GM23338 (cell line): ENCODE measurements at regions not wholly inside any gene's neighbourhood (a gene's known extent, or its start where the extent isn't known, plus 50 kb on each side); places are given as distances from the start of the nearest gene placed in this dataset.

Source experiments
- ATAC-seq: fragments of 200-7000 bp; cut with Tn5 transposase; 3 replicates; pipeline ENCODE4 v1.9.1; 2020
- DNase-seq: peaks from one replicate; pipeline ENCODE4 v3.0.0-alpha.2; 2015; ENCODE audit warnings: low spot score
- H2AFZ ChIP-seq: fragments of 200-600 bp; sonication (generic); 2 replicates; pipeline ENCODE4 v1.8.0; 2016; ENCODE audit warnings: antibody characterized with exemption, mild to moderate bottlenecking, moderate library complexity
- H3F3A ChIP-seq: fragments of 200-600 bp; sonication (generic); replicated peaks from 2 replicates; pipeline ENCODE4 v1.8.0; 2017; ENCODE audit warnings: antibody characterized with exemption, mixed run types, low read depth
- H3K27ac ChIP-seq: fragments of 200-600 bp; sonication (generic); 2 replicates; pipeline ENCODE4 v1.6.1; 2016; ENCODE audit warnings: low read depth
- H3K27me3 ChIP-seq: fragments of 200-600 bp; sonication (generic); 2 replicates; pipeline ENCODE4 v1.8.0; 2016; ENCODE audit warnings: mild to moderate bottlenecking, mixed run types, moderate library complexity; ENCODE audit not compliant: insufficient read depth
- H3K36me3 ChIP-seq: fragments of 200-600 bp; sonication (generic); 2 replicates; pipeline ENCODE4 v1.8.0; 2016; ENCODE audit warnings: mild to moderate bottlenecking; ENCODE audit not compliant: insufficient read depth
- H3K4me1 ChIP-seq: fragments of 200-600 bp; sonication (generic); 2 replicates; pipeline ENCODE4 v1.8.0; 2016; ENCODE audit warnings: mild to moderate bottlenecking, moderate library complexity; ENCODE audit not compliant: insufficient read depth
- H3K4me2 ChIP-seq: fragments of 200-600 bp; sonication (generic); 2 replicates; pipeline ENCODE4 v1.7.1; 2017; ENCODE audit warnings: mixed run types
- H3K4me3 ChIP-seq: fragments of 200-600 bp; sonication (generic); 2 replicates; pipeline ENCODE4 v1.6.1; 2016; ENCODE audit warnings: mixed run types
- H3K79me2 ChIP-seq: fragments of 200-600 bp; sonication (generic); replicated peaks from 2 replicates; pipeline ENCODE4 v1.8.0; 2017; ENCODE audit warnings: mild to moderate bottlenecking; ENCODE audit not compliant: insufficient read depth
- H3K9me2 ChIP-seq: fragments of 200-600 bp; sonication (generic); 2 replicates; pipeline ENCODE4 v1.8.0; 2017; ENCODE audit not compliant: insufficient read depth
- H4K20me1 ChIP-seq: fragments of 200-600 bp; sonication (generic); replicated peaks from 2 replicates; pipeline ENCODE4 v1.8.0; 2017; ENCODE audit warnings: mild to moderate bottlenecking; ENCODE audit not compliant: insufficient read depth
- H3K27ac Mint-ChIP-seq: 2 replicates; pipeline ENCODE4 v1.8.0; 2020; ENCODE audit warnings: inconsistent platforms, mild to moderate bottlenecking, moderate library complexity, mixed read lengths
- H3K27me3 Mint-ChIP-seq: 3 replicates; pipeline ENCODE4 v1.8.0; 2022; ENCODE audit warnings: low read depth, mild to moderate bottlenecking, moderate library complexity, mixed read lengths, inconsistent platforms; ENCODE audit not compliant: insufficient read depth, poor library complexity
- H3K36me3 Mint-ChIP-seq: 3 replicates; pipeline ENCODE4 v1.8.0; 2021; ENCODE audit warnings: low read depth, mild to moderate bottlenecking, inconsistent platforms, moderate library complexity, mixed read lengths
- H3K4me1 Mint-ChIP-seq: 3 replicates; pipeline ENCODE4 v1.8.0; 2020; ENCODE audit warnings: mild to moderate bottlenecking, inconsistent platforms, mixed read lengths
- H3K4me3 Mint-ChIP-seq: 3 replicates; pipeline ENCODE4 v1.8.0; 2021; ENCODE audit warnings: moderate library complexity, mild to moderate bottlenecking, inconsistent platforms, mixed read lengths
- H3K9me3 Mint-ChIP-seq: 3 replicates; pipeline ENCODE4 v1.8.0; 2020; ENCODE audit warnings: moderate library complexity, mild to moderate bottlenecking, inconsistent platforms, mixed read lengths
- CREB1 ChIP-seq: fragments of 250-450 bp; sonication (Bioruptor Pico); IDR thresholded peaks from 2 replicates; pipeline ENCODE4 v1.5.0; 2020; ENCODE audit warnings: low read depth, mild to moderate bottlenecking, moderate library complexity
- EZH2 ChIP-seq: fragments of 200-600 bp; sonication (generic); IDR thresholded peaks from one replicate; pipeline ENCODE4 v1.8.0; 2017; ENCODE audit warnings: antibody characterized with exemption, mild to moderate bottlenecking, low read depth; ENCODE audit not compliant: unreplicated experiment
- EZH2phosphoT487 ChIP-seq: fragments of 200-600 bp; sonication (generic); IDR thresholded peaks from one replicate; pipeline ENCODE4 v1.8.1; 2018; ENCODE audit warnings: antibody characterized with exemption; ENCODE audit not compliant: unreplicated experiment
- JUNB ChIP-seq: IDR thresholded peaks from one replicate; pipeline ENCODE4 v1.6.1; 2016; ENCODE audit warnings: antibody characterized with exemption; ENCODE audit not compliant: unreplicated experiment
- NANOG ChIP-seq: IDR thresholded peaks from 2 replicates; pipeline ENCODE4 v1.6.1; 2016; ENCODE audit warnings: antibody characterized with exemption, borderline replicate concordance
- ZNF114 ChIP-seq: fragments of 250-450 bp; sonication (Bioruptor Pico); IDR thresholded peaks from 2 replicates; pipeline ENCODE4 v1.5.0; 2020; ENCODE audit warnings: mild to moderate bottlenecking, moderate library complexity
- ZNF331 ChIP-seq: fragments of 250-450 bp; sonication (Bioruptor Pico); IDR thresholded peaks from 2 replicates; pipeline ENCODE4 v1.5.0; 2020; ENCODE audit warnings: low read depth, mild to moderate bottlenecking, moderate library complexity
- TF ChIP-seq, protein P1 (sequence below): IDR thresholded peaks from 2 replicates; pipeline ENCODE4 v1.6.1; 2016; ENCODE audit warnings: antibody characterized with exemption
- TF ChIP-seq, protein P2 (sequence below), 2 experiments: fragments of 200-600 bp in 1 of 2; sonication (generic) in 1 of 2; conservative IDR thresholded peaks; 2 replicates each; pipeline versions ENCODE4 v1.5.1 to v1.6.1; 2016 to 2017; ENCODE audit warnings: antibody characterized with exemption in 2 of 2, low read depth in 2 of 2, mild to moderate bottlenecking in 2 of 2, moderate library complexity in 1 of 2
- TF ChIP-seq, protein P3 (sequence below): IDR thresholded peaks from one replicate; pipeline ENCODE4 v1.6.1; 2018; ENCODE audit warnings: antibody characterized with exemption; ENCODE audit not compliant: unreplicated experiment

DNA sequence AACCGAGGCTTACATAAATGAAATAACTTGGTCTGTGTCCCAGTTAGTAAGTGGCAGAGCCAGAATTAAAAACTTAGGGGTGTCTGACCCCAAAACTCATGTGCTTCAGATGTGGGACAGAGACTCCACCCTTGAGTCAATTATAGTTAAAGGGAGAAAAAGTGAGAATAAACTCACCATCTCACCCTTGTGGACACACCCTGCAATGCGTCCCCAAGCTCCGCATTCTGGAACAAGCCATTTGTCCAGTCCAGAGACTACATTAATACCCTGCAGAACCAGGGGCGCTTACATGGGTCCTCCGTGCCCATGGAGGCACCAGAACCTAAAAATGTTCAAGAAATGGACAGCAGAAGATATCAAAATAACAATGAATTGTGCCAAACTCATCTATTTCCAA is 207.0 kb upstream of the ZNF507 start:
- Histone ChIP-seq H3K4me3 (no peak overlapping the region), H2AFZ (no peak overlapping the region), H3K27me3 (no peaks in the 10 kb centered on the region), H3K4me2 (no peak overlapping the region), H3F3A (no peaks in the 10 kb centered on the region), H3K27ac (no peak overlapping the region), H3K9me2 (no peaks in the 10 kb centered on the region), H4K20me1 (no peaks in the 10 kb centered on the region), H3K36me3 (no peaks in the 10 kb centered on the region), H3K79me2 (no peaks in the 10 kb centered on the region), H3K4me1 (no peaks in the 10 kb centered on the region)
- Mint-ChIP-seq H3K36me3 (no peaks in the 10 kb centered on the region), H3K4me1 (no peaks in the 10 kb centered on the region), H3K9me3 (no peaks in the 10 kb centered on the region; the same call in 2 of the 3 replicates), H3K4me3 (no peak overlapping the region), H3K27me3 (no peaks in the 10 kb centered on the region), H3K27ac (no peak overlapping the region)
- ATAC-seq (peak; percentile 35; the same call in 2 of the 3 replicates), DNase-seq (peak; percentile 18)
- TF ChIP-seq EZH2 (no peak), JUNB (no peak), NANOG (no peak), ZNF331 (CRISPR knock-in tag) (no peak)
- TF ChIP-seq, protein P1, sequence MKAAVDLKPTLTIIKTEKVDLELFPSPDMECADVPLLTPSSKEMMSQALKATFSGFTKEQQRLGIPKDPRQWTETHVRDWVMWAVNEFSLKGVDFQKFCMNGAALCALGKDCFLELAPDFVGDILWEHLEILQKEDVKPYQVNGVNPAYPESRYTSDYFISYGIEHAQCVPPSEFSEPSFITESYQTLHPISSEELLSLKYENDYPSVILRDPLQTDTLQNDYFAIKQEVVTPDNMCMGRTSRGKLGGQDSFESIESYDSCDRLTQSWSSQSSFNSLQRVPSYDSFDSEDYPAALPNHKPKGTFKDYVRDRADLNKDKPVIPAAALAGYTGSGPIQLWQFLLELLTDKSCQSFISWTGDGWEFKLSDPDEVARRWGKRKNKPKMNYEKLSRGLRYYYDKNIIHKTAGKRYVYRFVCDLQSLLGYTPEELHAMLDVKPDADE: no peak
- TF ChIP-seq, protein P2, sequence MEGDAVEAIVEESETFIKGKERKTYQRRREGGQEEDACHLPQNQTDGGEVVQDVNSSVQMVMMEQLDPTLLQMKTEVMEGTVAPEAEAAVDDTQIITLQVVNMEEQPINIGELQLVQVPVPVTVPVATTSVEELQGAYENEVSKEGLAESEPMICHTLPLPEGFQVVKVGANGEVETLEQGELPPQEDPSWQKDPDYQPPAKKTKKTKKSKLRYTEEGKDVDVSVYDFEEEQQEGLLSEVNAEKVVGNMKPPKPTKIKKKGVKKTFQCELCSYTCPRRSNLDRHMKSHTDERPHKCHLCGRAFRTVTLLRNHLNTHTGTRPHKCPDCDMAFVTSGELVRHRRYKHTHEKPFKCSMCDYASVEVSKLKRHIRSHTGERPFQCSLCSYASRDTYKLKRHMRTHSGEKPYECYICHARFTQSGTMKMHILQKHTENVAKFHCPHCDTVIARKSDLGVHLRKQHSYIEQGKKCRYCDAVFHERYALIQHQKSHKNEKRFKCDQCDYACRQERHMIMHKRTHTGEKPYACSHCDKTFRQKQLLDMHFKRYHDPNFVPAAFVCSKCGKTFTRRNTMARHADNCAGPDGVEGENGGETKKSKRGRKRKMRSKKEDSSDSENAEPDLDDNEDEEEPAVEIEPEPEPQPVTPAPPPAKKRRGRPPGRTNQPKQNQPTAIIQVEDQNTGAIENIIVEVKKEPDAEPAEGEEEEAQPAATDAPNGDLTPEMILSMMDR (conservative IDR thresholded peaks at IDR 0.05; ENCODE audit: low read depth in 2 of 2): peak; percentile 40 to 45

DNA sequence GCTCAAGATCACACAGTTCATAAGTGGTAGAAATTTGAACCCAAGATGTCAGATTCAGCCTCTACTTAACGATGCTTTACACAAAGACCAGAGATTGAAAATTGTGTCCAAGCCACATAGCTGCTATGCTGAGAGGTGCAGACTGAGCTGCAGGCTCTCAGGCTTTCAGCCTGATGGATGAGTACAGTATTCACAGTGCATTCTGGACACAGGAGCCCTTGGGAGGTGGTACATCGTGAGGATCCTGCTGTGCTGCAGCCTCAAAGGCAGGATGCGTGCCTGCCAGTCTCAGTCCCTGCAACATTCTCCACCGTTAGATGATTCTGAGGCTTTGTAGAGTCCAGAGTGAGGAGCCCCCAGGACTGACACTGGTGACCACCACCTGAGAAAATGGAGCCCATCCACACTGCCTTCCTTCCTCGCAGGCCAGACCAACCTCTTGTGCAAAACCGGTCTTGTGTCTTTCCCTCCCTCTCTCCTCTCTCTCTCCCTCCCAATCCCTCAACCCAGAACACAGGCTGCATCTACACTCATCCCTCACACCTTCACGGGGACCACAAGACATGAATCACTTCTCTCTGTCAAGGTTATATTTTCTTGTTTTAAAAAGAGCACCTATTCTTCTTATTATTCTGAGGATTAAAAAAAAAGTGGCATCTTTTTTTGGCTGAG is 203.4 kb upstream of the ZNF507 start:
- H3K27ac ChIP-seq: no peak overlapping the region
- no peaks in the 10 kb centered on the region for H3K27me3 ChIP-seq
- no peaks in the 10 kb centered on the region for H3F3A ChIP-seq
- no peaks in the 10 kb centered on the region for H3K9me2 ChIP-seq
- H2AFZ ChIP-seq: no peak overlapping the region
- no peak overlapping the region for H3K4me3 ChIP-seq
- Mint-ChIP-seq H3K4me3 (no peak overlapping the region), H3K36me3 (no peaks in the 10 kb centered on the region; the same call in 2 of the 3 replicates), H3K27ac (no peak overlapping the region), H3K9me3 (peaks cover 10% of the 10 kb centered on the region; the same call in 2 of the 3 replicates), H3K4me1 (no peaks in the 10 kb centered on the region), H3K27me3 (peaks cover 2% of the 10 kb centered on the region)
- DNase-seq (no peak), ATAC-seq (no peak)
- H3K4me2 ChIP-seq: no peak overlapping the region
- no peaks in the 10 kb centered on the region for H3K4me1 ChIP-seq
- H3K36me3 ChIP-seq: peaks cover 5% of the 10 kb centered on the region; the same call in 1 of the 2 replicates
- H4K20me1 ChIP-seq: no peaks in the 10 kb centered on the region
- no peaks in the 10 kb centered on the region for H3K79me2 ChIP-seq
- TF ChIP-seq, protein P3, sequence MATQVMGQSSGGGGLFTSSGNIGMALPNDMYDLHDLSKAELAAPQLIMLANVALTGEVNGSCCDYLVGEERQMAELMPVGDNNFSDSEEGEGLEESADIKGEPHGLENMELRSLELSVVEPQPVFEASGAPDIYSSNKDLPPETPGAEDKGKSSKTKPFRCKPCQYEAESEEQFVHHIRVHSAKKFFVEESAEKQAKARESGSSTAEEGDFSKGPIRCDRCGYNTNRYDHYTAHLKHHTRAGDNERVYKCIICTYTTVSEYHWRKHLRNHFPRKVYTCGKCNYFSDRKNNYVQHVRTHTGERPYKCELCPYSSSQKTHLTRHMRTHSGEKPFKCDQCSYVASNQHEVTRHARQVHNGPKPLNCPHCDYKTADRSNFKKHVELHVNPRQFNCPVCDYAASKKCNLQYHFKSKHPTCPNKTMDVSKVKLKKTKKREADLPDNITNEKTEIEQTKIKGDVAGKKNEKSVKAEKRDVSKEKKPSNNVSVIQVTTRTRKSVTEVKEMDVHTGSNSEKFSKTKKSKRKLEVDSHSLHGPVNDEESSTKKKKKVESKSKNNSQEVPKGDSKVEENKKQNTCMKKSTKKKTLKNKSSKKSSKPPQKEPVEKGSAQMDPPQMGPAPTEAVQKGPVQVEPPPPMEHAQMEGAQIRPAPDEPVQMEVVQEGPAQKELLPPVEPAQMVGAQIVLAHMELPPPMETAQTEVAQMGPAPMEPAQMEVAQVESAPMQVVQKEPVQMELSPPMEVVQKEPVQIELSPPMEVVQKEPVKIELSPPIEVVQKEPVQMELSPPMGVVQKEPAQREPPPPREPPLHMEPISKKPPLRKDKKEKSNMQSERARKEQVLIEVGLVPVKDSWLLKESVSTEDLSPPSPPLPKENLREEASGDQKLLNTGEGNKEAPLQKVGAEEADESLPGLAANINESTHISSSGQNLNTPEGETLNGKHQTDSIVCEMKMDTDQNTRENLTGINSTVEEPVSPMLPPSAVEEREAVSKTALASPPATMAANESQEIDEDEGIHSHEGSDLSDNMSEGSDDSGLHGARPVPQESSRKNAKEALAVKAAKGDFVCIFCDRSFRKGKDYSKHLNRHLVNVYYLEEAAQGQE: no peak
- TF ChIP-seq ZNF114 (CRISPR knock-in tag) (no peak), EZH2phosphoT487 (no peak), ZNF331 (CRISPR knock-in tag) (no peak), CREB1 (no peak), EZH2 (no peak), JUNB (no peak)
